Stimulated activated CD8-positive, alpha-beta memory T cell treated with anti-CD3 and anti-CD28 coated beads, Interleukin-2, amount 100 ng/mL, for 1 hour (primary cell): ENCODE measurements at regions not wholly inside any gene's neighbourhood (a gene's known extent, or its start where the extent isn't known, plus 50 kb on each side); places are given as distances from the start of the nearest gene placed in this dataset.
A peak's percentile ranks its signal among the peaks of the same experiment; 100 is the strongest.

Experiments
- DNase-seq, 2 donors: peaks; one replicate each; pipeline ENCODE4 v3.0.0-alpha.2; 2020; ENCODE audit warnings: low read depth in 2 of 2

DNA sequence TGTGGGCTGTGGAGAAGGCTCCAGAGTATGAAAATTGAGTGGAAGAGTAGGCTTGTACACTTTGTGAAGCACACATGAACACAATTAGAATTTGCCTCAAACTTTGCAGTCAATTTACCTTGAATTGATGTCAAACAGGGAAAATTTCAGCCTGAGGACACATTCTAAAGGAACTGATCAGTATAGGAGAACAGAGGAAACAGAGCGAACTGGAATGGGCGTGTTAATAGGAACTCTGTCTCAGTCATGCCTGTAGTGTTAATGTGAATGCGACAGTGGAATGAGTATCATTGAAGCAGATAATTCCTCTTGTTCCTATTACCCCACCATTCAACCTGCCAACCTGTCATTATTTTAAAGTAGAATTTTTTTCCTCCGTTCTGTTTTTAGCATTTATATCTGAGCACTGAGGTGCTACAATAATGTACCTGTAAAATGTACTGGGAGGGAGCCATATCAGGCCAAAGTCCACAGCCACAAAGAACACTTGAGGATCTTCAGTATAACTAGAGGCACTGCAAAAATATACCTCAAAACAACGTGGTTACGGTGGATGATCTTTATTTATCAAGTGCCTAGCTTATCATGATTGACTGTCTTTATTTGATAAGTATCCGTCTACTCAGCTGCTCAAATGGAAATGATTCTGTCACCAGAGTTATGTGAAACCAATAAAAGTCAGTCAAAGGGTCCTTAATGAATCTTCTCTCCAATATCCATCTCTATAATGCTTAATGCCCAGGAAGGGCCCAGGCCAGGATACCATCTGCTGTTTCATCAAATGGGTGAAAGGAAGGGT is 125.3 kb upstream of the STMND1 start:
- no peak for DNase-seq

DNA sequence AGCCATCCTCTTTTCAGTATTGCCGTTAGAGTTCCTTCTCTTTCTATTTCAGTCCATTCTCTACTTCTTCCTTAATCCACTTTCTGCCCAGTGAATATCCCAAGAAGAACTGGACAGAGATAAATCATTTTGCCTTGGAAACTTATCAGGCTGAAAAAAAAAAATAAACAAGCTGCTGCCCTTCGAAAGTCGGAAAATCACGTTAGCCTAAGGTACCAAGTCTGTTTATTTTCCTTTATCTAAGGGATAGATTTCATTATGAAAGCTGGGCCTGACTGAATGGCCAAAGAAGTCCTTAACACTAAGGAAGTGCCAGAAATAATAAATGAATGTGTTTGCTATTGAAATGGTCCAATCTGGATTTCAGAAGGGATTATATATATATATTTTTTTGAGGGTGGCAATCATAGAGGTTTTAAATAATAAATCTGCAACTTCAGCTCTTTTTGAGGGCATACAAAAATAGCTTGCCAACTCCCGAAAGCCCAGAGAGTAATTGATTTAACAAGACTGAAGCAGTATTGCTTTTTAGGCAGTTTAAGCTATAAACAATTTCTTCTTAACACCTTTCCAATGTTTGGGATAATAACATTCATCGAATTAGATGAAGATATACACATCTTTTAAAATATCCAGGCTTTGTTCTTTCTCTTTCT is 127.0 kb upstream of the STMND1 start:
- no peak for DNase-seq

DNA sequence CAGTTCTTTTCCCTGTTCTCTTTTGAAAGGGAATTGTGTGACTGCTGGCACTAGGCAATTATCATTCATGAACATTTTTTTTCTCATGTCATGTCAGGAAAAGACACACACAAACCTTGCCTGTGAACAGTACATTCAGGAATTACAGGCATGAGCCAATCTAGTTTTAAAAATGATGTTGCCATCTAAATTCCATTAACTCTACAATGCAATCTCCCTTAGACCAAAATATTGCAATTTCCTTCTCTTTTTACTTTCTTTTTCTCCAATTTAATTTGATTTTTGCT is 127.5 kb upstream of the STMND1 start:
- no peak for DNase-seq

DNA sequence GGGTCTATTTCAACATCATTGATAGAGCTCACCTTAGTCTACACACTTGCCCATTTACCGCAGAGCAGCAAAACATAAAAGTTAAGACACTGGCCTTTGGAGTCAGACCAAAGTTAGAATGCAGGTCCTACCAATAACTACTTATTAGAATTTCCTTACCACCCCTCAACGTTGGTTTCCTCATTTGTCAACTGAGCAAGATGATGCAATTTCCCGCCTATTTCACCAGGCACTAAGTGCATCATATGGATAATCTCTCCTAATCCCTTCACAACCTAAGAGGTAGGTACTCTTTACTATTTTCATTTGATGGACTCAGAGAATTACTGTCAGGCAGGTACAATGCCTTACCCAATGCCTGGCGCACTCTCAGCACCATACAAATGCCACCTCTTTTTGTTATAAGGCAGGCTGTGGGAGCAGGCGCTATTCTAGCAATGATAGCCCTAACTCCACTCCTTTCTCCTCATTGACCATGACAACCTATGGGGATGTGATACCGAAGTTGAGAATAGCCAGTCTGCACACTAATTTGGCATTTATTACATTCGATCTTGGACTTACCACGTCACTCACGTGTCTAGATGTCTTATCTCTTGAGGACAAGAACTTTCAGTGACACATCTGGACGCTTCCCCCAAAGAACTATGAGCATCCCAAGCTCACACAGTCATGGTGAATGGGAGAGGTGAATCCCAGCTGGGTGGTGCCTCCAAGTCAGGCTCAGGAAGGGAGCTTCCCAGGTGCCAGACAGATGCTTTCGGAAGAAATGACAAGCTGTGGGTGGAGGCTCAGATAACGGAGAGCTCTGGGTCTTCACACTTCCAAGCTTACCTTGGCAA is 128.1 kb upstream of the STMND1 start:
- DNase-seq = no peak

DNA sequence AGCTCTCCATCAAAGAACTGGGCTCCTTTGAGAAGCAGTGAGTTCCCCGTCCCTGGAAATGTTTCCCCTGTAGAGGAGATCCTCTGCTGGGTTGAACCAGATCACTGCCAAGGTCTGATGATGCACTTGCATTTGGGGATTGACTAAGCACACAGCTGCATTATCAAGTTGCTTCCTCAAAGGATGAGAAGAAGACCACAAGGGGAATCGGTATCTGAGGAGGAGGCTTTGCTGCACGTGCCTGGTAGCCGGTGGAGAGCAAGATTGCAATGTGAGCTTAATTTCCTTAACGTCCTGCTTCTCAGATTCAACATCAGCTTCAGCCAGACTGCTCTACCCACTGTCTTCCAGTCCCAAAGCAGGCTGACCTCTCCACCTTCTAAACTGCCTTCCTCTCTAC is 128.8 kb upstream of the STMND1 start:
- DNase-seq = no peak

DNA sequence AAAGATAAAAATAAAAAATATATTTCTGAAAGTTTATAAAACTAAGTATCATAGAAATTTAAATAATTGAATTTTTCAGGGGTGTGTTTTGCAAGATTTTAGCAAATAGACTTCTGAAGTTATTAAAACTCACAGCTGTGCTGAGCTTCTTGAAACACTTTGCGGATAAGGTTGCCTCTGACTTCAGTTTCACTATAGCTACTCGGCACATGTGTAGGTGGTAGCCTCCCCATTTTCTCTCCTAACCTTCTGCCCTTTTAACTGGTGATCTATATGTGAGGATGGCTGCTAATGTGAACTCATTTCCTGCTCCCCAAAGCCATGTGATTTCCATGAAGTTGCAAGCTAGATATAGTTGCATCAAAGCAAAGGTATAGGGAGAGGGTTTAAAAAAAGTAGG is 129.3 kb upstream of the STMND1 start:
- no peak for DNase-seq

DNA sequence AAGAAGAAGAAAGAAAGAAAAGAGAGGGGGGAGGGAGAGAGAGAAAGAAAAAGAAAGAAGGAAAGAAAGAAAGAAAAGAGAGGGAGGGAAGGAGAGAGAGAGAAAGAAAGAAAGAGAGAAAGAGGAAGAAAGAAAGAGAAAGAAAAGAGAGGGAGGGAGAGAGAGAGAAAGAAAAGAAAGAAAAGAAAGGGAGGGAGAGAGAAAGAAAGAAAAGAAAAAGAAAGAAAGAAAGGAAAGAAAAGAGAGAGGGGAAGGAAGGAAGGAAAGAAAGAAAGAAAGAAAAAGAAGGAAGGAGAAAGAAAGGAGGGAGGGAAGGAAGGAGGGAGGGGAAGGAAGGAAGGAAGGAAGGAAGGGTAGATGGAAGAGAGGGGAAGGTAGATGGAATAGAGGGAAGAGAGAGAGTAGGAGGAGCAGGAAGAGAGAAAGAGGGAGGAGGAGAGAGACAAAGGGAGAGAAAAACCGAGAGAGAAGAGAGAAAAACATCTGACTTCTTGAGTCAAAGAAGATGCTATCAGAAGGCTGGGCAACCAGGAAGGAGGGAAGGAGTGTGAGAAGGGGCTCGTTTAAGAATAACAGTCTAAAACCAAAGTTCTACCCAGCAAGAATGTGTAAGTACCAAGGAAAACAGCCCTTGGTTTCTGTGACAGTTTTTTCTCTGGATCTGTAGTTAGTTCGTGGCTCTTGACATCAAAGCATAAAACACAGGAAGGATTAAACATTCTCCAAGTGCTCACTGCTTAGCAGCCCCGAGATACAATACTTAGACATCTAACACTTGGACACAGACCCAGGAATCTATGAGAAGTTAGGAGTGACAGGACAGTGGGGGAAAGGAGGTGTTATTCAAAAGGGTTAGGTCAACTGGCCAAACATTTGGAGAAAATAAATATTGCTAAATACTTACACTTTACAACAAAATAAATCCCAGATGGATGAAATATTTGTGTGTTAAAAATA is 131.9 kb upstream of the STMND1 start:
- DNase-seq = no peak

DNA sequence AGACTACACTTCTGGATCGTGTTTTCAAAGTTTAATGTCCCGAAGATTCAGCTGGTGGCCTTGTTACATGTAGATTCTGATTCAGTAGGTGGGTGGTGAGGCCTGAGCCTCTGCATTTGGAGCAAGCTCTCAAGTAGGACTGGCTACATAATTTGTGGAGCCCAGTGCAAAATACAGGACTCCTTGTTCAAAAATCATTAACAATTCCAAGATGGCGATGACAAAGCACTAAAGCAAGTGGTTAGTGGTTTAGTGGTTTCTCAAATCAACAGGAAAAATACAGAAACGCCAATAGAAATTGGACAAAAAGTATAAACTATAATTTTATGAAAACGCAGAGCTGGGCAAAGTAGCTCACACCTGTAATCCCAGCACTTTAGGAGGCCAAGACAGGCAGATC is 133.7 kb upstream of the STMND1 start:
- no peak for DNase-seq

DNA sequence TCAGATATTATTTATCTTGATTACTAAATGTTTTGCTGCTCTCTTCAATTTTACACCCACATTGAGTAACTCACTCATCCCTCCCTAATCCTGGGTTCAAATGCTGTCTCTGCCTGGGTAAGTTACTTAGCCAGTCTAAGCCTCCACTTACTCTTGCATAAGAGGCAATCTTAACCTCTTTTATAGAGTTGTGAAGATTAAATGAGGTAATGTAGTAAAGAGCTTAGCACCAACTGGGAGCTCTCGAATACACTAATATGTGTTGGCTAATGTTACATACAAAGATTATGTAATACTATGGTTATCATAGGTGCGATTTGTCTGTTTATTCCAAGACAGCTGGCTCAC is 134.4 kb upstream of the STMND1 start:
- no peak for DNase-seq

DNA sequence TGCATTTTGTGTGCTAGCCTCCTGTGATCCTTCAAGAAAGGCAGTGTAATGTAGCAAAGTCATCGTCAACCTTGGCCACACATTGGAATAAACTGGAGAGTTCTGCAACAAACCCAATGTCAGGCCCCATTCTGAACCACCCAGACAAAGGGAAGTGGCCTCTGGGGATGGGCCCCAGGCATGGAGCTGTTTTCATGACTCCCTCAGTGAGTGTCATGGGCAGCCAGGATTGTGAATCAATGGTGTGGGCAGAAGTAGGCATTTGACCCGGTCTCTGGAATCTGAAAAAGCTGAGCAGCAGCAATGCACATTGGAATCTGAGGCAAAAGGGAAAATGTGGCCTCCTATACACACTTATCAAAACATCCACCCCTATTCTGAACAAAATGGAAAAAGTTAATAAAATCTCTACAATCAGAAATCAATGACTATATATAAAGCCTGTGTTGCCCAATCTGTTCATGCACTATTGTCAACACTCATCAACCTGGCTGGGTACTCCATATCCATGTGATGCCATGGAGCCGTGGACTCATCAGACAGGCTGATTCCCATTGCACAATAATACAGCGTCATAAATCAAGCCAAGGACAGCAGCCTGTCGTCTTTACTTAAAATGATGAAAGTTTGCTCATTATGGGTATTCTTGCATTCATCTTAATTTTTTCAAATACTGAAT is 134.9 kb upstream of the STMND1 start:
- no peak for DNase-seq

DNA sequence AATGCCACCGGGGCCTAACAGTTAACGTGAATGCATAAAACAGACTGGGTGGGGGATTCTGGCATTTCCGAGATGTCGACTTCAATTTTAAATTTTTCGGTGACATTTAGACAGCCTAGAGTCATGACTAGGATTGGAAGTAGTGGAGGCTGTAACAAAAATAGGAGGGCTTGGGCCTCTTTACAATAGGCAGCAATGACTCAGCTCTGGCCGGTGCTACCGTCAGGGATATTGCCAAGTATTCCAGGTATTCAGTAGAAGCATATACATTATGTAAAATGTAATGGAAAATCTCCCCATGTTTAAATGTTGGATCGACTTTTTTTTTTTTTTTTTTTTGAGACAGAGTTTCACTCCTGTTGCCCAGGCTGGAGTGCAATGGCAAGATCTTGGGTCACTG is 136.2 kb upstream of the STMND1 start:
- DNase-seq = no peak

DNA sequence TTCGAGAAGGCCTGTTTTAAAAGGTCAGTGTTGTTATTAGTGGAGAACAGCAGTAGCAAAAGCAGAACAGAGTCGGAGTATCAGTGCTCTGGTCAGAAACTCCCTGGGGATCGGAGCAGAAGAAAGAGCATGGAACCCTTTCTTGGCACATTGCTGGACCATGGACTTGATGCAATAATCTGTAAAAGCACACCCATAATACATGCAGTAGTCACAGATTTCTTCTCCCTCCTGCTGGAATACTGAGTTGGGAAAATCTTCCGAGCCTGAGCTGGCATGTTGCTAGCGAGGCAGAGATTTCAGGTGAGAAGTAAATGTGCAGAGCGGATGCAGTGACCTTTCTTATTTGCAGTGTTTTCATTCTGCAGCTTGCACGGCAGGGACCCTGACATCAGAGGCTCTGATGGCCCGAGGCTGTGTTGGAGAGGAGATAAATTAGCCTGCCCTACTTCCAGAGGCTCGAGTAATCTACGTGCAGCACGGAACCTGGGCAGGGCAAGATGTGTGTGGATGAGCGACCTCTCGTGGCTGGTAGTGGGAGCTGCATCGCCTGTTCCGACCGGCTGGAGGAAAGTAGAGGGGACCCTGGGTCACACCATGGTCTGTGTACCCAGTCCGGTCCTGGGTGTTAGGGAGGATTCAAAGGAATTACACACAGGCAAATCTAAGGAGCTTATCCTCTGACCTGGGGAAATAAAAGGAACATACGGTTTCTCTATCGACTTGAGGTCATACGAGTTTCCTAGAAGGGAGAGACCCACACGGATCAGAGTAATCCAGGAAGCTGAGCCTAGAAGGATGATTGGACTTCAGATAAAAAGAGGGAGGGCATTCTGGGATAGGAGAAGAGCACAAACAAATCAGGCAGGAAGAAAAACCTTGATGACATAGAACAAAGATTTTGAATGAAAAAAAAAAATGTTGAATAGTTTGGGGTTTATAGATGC is 137.0 kb upstream of the STMND1 start:
- peak; percentile 20 to 36 for DNase-seq

DNA sequence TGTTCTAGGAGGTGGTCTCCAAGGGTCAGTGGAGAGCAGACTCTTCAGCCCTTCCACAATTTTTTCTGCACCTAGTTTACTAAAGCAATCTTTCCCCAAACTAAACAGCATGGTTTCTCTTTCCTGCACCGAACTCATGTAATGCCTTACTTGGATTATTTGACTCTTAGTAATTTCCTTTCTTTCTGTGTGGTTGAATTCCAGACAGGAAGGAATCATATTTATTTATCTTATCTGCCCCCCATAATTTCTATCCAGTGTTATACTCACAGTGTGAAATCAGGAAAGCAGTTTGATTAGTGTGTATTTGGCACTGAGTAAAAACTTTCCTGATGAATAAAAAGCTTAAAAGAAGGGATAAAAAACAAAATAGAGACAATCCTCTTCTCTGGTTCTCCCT is 140.3 kb upstream of the STMND1 start:
- no peak for DNase-seq

DNA sequence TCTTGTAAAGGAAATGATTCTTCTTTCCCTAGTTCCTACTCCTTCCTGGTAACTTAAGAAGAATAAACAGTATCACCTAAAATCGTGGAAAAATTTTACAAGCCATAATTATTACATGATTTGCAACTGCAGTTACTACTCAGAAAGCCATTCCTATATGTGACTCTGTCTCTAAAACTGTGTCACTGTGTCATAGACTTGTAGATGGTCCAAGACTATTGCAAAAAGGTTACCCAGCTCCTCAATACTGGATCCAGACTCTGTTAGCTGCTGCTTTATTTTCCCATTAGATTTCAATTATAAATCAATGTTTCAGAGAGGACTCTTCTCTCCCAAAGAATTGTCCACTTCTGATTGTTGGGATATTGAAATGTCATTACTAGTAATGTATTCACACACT is 142.1 kb upstream of the STMND1 start:
- no peak for DNase-seq

DNA sequence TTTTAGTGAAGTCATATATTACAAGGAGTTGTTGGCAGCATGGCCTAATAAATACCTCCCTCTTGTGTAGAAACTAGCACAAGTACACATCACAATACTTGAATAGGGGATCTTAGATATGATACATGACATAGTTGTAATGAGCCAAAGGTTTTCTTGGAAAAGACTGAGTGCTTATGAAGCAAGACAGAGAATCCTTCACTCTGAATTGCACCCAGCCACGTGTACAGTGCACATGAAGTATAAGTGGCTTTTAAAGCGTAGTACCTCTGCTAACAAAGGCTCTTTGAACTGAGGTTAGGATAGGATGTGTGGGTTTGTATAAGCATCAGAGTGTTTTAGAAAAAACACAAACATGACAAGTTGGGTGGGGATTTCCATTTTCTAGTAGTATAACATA is 145.5 kb upstream of the STMND1 start:
- DNase-seq = no peak

DNA sequence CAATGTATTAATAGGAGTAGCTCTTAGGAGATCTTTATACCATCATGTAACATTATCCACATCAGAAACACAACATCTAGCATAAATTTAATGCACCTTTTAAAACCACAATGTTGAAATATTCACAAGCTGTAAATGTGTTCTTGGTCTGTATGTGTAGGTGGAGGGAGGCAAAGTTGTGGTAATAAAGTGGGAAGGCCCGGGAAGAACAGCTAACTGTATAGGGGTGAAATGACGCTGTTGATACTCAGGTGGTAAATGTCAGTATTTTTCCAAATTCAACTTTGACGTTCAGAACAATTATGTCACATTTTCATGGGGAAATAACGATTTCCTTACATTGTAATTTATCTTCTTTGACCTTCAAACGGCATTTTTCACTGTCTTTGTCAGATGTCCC is 146.0 kb upstream of the STMND1 start:
- DNase-seq = no peak

DNA sequence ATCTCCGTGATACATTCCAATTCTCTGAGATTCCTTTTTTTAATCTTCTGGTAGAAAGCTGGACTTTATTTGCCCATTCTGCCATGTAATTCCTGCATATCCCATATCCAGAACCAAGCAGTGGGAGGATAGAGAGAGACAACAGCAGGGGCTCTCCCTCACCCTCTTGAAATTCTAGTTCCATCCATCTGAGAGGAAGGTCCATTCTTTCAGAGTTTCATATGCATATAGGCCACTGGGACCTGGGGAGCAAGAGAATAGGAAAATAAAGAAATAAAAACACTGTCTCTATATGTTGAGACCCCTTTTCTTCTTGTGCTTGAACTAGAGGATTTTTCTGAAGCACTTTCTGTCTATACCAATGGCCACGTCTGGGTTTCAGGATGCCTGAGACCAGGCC is 147.9 kb upstream of the STMND1 start:
- no peak for DNase-seq

DNA sequence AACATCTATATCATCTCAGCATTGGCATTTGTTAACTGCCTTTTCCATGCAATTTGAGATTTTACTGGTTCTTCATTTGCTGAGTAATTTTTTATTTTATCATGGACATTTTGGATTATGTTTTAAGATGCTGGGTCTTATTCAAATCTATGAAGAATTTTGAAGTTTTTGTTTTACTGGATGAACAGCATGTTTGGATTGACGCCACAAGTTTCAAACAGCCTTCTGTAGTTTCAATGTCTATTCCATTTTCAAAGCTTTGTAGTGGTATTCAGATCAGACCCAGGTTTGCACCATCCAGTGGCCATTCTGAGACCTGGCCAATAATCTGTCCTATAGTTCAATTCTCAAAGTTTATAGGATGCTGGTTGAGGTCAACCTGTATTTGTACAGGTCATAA is 148.4 kb upstream of the STMND1 start:
- DNase-seq = no peak

DNA sequence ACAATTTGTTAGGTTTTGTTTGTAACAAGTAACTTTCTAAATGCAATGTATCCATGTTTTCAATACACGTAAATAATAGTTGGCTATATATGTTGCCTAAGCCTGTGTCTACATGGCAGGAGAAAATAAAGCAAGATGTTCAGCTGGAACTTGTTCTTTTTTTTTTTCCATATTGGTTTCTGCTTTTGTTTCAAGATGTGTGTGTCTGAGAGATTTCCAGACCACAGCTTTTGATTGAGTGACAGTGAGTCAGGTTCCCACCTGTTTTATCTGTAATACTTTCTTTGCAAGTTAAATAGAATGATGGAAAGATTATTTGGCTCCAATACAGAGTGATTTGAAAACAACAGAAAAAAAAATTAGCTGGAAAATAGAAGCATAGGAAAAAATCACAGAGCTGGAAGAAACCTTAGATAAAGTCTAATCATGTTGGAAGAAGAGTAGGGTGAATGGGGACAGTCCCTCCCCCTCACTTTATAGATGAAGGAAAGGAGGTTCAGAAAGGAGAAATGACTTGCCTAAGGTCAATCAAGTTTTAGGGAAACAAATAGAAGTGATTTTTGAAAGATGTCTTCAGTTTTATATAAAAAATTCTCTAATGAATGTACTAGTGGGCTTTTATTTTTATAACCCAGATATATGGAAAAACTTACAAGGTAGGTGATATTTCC is 150.9 kb upstream of the STMND1 start:
- no peak for DNase-seq

DNA sequence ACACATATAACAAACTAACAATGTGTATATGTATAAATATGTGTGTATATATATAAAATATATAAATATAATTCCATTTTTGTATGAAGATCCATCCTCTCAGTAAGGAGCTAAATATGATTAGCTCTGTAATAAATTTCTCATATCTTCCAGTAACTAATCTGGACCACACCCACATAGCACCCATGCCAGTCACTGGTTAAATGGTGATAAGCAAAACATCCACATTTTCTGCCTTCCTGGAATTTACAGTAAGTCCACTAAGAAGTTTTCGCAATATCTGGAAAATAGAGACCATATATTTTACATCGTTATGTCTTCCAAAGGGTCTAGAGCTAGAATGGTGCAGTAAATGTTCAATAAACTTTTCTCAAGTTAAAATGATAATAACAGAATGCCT is 151.5 kb upstream of the STMND1 start:
- no peak for DNase-seq
